ENCODE measurements at regions not wholly inside any gene's neighbourhood (a gene's known extent, or its start where the extent isn't known, plus 50 kb on each side); places are given as distances from the start of the nearest gene placed in this dataset.

GRCh38 chr11:98060759-98061158 is 960.0 kb upstream of the CNTN5 start:
- TF ChIP-seq CTCF (IDR thresholded peaks at IDR 0.05; ENCODE audit: low read depth, low read length): no peak
- no peak for TF ChIP-seq POLR2A (IDR thresholded peaks at IDR 0.05; ENCODE audit: extremely low read depth, insufficient read length)
- TF ChIP-seq MYC (IDR thresholded peaks at IDR 0.05; ENCODE audit: low read depth, low read length): no peak

Measured in NB4 (cell line).